ENCODE measurements at regions not wholly inside any gene's neighbourhood (a gene's known extent, or its start where the extent isn't known, plus 50 kb on each side); places are given as distances from the start of the nearest gene placed in this dataset.

GRCh38 chrX:40484408-40485091 is 96.2 kb upstream of the ATP6AP2 start:
- no peak for DNase-seq

- DNase-seq: no peak
These were observed 97.3 kb upstream of the ATP6AP2 start for GRCh38 chrX:40483502-40483901.

GRCh38 chrX:40479777-40480318 is 100.9 kb upstream of the ATP6AP2 start:
- no peak for DNase-seq

DNA sequence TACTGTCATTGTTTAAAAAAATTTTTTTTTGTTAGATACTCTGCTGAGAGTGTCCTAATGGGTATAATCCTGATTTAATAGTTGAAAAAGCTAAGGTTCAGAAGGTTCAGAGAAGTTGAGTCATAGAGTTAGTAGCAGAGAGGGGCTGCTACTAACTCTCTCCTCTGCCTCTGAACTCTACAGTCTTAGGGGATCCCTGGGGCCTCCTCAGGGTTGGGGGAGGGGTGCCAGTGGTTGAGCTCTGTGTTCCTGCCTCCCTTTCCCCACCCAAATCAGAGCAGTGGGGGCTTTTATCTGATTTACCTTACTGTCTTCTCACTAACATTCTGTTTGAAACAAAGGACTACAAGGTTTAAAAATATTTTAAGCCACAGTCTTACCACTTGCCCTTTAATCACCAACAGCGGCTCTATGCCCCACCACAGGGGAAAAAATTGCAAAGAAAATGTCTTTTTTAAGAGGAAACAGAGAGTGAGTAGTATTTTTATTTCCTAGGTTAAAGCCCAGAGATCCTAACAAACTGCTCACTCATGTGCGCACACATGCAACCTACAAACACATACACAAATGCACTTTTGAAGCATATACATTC is 102.2 kb upstream of the ATP6AP2 start:
- DNase-seq: no peak

DNA sequence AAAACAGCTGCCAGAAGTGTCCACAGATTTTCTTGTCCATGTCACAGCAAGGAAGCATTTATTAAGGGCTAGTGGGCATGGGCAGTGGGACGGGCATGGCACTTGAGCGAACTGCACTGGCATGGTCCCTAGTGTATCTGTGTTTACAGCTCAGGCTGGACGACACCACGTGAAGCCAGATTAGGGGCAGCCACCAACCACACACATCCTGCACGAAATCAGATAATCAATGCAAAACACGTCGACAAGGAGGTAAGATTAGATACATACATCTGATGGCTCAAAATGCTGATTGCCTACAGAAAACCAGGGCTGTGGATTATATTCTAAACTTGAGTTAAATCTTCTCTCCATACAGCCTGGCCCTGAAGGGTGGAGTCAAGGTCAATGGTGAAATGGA is 103.8 kb upstream of the ATP6AP2 start:
- no peak for DNase-seq

GRCh38 chrX:40474645-40475044 is 106.1 kb upstream of the ATP6AP2 start:
- DNase-seq: no peak

DNA sequence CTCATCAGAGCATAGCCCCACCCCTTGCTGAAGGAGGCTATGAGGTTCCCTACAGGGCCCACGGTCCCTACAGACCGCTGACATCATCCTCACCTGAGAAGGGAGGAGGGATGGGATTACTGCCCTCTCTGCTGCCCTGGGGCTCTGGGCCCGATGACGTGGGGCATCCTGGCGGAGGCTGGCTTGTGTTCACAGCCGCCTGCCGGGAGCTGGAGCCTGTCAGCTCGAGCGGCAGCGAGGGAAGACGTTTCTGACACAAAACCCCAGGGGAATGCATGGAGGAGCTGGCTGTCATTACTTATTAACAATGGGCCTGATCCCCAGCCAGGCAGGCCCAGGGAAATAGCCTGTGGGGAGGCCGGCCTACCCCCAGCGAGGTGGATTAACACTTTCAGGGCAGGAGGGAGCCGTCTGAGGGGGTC is 106.6 kb upstream of the ATP6AP2 start:
- DNase-seq: no peak

DNA sequence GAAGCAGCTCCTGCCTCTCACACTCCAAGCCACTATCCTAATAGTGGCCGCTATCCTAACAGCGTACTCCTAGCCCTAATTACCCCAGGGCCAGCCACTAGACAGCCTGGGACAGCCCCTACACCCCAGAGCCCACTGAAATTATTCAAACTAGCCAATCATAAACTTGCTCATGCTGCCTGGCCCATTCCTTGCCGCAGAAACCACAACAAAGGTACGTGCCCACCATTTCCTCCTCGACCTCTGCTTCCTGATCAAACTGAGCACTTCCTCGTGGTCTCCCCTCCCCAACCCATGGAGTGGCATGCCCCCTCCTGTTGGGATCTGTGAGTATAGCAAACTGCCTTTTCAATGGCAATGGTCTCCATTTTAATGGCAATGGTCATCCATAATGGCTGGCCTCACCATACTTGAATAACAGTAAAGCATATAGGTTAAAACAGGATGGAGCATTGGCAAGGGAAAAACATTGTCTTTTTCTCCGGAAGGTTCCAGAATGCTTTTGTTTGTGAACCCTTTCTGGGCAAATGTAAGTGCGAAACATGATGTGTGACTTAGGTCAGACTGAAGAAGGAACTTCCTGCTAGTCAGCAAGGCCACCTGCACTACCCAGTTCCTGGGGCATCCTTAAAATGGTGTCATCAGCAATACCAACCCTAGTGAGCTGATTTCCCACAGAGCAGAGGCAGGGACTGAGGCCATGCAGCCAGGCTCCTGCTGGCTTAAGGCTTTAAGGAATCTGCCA is 107.1 kb upstream of the ATP6AP2 start:
- DNase-seq: no peak

DNA sequence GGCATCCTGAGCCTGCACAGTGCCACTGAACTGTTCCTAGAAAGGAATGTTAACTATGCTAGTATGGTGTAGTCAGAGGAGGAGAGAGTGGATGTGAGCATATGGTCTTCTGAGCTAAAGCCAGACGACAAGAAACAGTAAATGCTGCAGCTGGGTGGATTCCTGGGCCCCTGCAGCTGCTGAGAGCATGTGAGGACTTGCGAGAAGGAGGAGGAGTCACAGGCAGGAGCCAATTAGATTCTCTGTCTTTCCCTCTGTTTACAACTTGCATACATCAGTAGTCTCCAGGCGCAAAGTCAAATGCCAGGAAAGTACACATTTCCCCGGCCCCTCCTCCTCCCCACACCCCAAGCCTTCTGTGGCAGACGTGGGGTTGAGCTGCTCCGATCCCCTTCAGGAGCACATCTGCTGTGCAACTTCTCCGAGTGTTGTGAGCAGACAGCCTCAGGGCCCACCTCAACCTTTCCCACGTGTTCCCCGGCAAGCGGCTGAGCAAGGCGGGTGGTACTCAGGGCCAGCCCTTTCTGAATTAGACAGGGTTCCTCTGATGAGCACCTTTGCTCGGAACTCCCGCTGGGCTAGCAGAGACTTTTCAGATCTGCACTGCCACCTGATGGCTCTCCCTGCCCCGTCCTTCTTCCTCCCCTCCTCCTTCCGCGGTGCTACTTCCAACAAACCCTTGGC is 108.7 kb upstream of the ATP6AP2 start:
- DNase-seq: peak; percentile 12

DNA sequence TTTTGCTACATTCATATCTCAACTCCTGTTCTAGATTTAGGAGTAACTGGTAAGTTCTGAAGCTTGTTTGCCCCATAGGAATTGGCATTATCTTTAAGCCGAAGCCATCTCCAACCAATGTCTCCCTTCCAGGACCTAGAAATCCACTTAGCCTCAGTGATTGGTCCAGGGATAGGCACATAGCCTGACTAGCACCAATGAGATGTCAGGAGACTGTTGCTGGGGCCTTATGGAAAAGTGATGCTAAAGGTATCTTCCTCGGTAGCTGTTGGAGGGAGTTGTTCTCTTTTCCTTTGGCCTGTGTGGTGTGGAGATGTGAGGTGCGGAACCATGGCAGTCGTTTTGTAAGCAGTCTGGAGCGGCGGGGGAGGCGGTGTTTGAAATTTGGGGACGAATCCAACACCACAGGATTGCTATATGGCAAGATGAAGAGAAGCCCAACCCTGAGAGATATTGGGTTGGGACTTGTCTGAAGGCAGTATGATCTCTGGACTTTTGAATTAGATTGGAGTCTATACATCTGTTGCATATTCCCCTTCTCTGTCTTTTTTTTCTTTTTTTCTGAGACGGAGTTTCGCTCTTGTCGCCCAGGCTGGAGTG is 109.8 kb upstream of the ATP6AP2 start:
- DNase-seq: no peak

DNA sequence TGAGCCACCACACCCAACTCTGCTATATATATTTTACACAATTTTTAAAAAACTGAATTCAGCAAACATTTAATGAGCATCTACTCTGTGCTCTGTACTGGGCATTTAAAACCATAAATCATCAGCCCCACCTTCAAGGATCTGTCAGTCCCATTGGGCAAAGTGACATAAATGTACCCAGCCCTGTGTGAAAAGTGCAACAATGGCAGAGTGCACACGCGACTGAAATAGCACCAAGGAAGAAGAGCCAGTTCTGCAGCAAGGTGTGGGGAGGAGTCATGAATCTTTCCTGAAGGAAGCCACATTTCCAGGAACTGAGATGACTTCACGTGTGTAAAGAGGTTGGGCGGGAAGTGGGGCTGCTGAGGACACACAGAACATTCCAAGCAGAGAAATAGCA is 111.5 kb upstream of the ATP6AP2 start:
- DNase-seq: no peak

GRCh38 chrX:40468033-40468846 is 112.5 kb upstream of the ATP6AP2 start:
- peak; percentile 44 for DNase-seq

DNA sequence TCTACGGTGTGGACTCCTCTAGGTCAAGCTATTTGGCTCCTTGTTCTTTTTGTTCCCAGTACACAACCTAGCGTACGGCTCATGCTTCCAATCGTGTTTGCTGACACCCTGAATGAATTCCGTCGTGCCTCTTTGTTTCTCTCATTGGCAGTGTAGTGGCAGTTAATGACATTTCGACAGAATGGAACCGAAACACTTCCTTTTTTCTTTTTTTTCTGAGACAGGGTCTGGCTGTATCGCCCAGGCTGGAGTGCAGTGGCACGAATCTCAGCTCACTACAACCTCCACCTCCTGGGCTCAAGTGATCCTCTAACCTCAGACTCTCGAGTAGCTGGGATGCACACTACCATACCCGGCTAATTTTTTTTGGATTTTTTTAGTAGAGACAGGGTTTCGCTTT is 113.3 kb upstream of the ATP6AP2 start:
- DNase-seq: no peak

- DNase-seq: no peak
These were observed 114.8 kb upstream of the ATP6AP2 start for GRCh38 chrX:40465735-40466551.

DNA sequence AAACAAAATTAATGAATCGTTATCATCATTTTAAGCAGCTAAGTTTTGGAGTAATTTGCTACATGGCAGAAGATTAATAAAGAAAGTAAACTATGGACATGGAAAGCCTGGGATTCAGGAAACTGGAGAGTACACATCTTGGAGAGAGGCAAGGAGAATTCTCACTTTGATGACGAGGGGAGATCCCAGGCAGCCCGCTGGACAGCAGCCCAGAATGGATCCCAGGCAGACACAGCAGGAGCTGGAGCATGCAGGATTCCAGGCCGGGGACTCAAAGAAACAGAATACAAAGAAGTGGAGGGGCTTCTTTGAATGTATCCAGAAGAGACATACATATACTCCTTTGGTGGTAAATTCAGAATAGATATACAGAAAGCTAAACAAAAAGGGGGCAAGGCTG is 118.0 kb upstream of the ATP6AP2 start:
- no peak for DNase-seq

DNA sequence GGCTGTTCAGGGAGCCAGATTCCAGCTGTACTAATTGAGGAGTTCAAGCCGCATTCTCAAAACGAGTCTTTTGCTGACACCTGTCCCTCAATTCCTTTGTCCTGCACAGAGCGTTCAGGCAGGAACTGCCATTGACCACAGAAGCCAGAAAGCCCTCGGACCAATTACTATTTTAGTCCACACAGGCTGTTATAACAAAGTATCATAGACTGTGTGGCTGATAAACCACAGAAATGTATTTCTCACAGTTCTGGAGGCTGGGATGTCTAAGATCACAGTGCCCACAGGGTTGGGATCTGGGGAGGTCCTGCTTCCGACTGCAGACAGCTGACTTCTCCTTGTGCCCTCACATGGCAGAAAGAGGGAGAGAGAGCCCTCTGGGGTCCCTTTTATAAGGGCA is 119.8 kb upstream of the ATP6AP2 start:
- no peak for DNase-seq

DNA sequence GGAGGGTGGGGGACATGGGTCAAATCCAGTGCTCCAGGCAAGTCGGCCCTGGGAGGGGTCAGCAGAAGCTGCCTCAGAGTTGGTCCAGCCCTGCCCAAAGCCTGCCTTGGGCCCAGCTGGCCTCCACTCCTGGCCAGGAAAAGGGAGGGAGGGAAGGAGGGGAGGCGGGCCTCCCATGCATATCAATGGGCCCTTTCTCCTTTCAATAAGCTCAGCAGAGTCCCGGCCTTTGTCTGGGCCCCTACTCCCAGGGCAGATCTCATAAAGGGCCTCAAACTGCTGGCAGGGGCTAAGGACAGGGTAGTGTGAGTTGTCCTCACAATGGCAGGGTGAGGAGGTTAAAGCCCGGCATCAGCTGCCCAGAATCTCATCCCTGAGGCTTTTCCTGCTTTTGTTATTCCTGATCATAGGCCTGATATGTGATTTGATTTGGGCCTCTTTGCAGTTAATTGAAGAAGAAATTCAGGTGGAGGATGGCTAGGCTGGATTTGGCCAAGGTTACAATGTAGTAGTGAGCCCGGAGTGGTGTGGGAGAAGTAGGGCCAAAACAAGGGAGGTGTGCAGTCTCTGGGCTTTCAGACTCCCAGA is 121.1 kb upstream of the ATP6AP2 start:
- DNase-seq: no peak

DNA sequence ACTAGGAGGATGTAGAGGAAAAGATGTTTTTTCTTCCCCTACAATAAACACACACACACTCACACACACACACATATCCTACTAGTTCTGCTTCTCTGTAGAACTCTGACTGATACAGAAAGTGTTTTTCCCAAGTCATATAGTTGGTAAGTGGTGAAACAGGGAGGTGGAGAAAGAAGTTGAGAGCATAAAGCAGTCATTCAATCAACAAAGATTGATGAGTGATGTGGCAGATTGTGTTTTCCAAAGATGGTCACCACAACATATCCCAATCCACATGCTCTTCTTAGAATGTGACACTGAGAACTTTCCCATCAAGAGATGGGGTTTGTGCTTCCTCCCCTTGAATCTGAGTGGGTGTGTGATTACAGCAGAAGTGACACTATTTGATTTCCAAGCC is 123.4 kb upstream of the ATP6AP2 start:
- DNase-seq: no peak

DNA sequence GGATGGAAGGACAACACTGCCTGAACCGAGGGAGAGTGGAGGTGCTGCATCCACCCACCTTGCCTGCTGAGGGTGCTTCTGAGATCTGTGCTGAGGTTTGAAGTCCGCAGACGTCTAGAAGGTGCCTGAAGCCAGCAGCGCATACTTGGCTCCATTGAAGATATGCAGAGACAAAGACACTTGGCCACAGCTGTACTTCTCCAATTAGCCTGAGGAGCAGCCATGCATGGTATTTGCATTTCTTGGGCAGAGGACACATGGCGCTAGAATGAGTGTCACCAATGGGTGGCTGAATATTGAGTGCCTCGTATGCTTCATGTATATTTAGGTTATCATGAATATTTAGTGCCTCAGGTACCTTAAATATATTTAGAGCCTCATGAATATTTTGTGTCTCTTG is 128.7 kb upstream of the ATP6AP2 start:
- no peak for DNase-seq

DNA sequence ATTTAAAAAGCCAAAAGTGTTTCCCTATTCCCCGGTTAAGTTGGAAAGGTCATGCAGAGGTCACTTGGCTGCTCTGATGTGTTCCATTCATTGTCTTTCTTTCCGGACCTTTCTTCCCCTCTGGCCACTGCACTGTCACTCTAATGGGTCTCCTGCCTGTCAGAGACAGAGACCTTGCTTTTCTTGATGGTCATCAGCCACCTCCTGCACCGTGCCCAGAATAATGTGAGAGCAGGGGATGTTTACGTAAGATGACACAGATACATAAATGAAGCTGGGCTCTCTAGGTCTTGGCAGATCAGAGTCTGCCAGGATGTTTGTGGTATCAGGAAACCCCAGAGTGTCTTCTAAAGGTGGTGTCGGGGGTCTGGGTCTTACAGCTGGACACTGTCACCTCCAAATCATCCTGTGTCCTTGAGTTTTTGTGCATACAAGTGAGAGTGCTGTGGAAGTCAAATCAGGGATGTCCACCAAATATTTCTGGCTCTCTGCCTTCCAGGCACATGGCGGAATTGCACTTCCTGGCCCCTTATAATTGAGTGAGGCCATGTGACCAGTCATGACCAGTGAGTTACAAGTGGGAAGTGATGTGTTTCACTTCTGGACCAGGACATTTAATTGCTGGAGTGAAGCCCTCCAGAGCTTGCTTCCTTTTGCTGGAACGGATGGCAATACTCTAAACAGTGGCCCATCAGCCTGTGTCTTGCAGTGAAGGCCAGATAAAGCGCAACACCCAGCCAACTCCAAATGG is 130.6 kb upstream of the ATP6AP2 start:
- DNase-seq: no peak
